ENCODE measurements at regions not wholly inside any gene's neighbourhood (a gene's known extent, or its start where the extent isn't known, plus 50 kb on each side); places are given as distances from the start of the nearest gene placed in this dataset.
"Not testable (repeated sequence)": the region's sequence is repeated elsewhere in the genome, so short reads cannot be mapped to it uniquely, and the experiment has no call there.

- no peak for DNase-seq (ENCODE audit: extremely low read depth, low read depth, low spot score)
Measured at GRCh38 chr10:120108916-120109315, 216.4 kb downstream of the SEC23IP start.

GRCh38 chr10:120109725-120110124, 217.2 kb downstream of the SEC23IP start:
- not testable (repeated sequence) for DNase-seq (ENCODE audit: extremely low read depth, low read depth, low spot score)

GRCh38 chr10:120110196-120110595, 217.7 kb downstream of the SEC23IP start:
- no peak for DNase-seq (ENCODE audit: extremely low read depth, low read depth, low spot score)

DNA sequence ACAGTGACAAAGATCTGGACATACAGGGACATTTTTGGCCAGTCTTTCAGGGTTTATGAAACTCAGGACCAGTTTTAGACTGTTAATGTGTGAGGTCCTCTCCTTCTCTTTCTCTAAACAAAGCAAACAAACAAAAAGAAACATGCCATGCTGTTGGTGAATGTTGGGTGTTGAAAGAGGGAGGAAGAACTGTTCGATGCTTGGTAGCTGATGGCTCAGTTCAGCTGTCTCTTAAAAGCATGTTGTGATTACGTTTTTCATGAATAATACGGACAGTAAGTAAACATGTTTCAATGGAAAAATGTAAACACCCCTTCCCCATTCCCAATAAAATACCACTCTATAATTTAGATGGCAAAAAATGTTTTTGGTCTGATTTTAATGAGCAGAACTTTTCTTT, 219.1 kb downstream of the SEC23IP start:
- no peak for DNase-seq (ENCODE audit: extremely low read depth, low read depth, low spot score)

- no peak for DNase-seq (ENCODE audit: extremely low read depth, low read depth, low spot score)
Measured at GRCh38 chr10:120112809-120113208, 220.3 kb downstream of the SEC23IP start.

DNA sequence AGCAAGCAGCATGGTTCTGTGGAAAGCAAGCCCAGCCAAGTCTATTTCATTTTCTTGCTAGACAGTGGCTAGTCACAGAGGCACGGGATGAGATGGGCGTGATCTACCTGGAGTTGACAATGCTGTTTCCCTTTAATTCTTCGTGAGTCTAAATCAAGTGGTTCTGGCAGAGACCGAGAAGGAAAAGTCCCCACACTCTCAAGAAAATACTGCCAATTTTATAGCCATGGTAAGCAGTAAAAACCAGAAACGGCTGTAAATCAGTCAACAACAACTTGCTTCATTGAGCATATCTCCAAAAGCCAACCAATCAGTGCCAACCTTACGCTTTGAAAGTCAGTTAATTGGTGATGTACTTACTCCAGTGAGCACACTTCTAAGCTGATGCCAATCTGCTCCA, 223.4 kb downstream of the SEC23IP start:
- no peak for DNase-seq (ENCODE audit: extremely low read depth, low read depth, low spot score)

- no peak for DNase-seq (ENCODE audit: extremely low read depth, low read depth, low spot score)
Measured at GRCh38 chr10:120121768-120122167, 229.2 kb downstream of the SEC23IP start.

GRCh38 chr10:120131183-120131582, 238.7 kb downstream of the SEC23IP start:
- DNase-seq (ENCODE audit: extremely low read depth, low read depth, low spot score) = no peak

GRCh38 chr10:120132811-120133210, 240.3 kb downstream of the SEC23IP start:
- DNase-seq (ENCODE audit: extremely low read depth, low read depth, low spot score) = no peak

DNA sequence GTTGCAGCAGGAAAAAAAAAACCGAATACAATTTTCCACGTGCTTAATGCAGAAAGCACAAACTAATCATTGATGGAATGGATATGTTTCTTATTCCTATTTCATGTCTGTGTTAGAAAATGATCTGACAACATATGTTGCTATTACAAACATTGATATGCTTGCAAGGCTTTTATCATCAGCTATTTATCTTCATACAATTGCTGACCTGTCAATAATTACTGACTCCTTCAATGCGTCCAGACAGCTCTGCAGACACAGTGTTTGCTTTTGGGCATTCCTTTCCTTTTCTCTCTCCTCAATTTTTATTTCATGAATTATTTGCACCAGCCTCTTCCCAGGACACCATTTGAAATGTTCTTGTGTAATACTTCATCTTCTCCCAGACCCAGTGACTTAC, 246.2 kb downstream of the SEC23IP start:
- no peak for DNase-seq (ENCODE audit: extremely low read depth, low read depth, low spot score)

- DNase-seq (ENCODE audit: extremely low read depth, low read depth, low spot score) = no peak
Measured at GRCh38 chr10:120145107-120145506, 252.6 kb downstream of the SEC23IP start.

DNA sequence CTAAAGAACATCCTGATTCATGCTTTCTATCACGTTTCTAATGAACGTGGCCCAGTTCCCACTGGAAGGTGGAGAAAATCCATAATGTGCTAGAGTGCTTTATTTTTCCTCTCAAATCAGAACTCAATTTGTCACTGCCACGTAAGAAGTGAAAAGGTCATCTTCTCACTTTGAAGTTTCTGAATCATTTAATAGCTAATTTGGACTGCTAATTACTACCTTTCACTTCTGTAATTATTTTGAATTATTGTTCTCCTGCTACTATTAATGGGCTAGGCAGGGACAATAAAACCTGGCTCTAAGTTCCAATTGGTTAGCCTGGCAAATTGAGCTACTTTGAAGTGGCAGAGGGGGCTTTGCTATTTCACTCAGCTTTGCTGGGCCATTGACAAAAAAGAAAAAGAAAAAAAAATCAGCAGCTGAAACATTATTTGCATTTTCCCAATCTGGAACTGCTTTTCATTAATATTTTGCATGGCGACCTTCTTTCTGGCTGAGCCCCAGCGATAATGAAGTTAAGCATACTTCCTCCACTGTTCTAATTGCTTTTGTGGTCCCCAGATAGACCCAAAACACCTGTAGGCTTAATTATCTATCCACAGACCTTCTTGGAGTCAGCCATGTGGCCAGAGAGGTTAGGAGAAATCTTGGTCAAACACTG, 264.2 kb downstream of the SEC23IP start:
- DNase-seq (ENCODE audit: extremely low read depth, low read depth, low spot score) = no peak

GRCh38 chr10:120161111-120161510, 268.6 kb downstream of the SEC23IP start:
- DNase-seq (ENCODE audit: extremely low read depth, low read depth, low spot score) = no peak

- no peak for DNase-seq (ENCODE audit: extremely low read depth, low read depth, low spot score)
Measured at GRCh38 chr10:120162471-120162870, 269.9 kb downstream of the SEC23IP start.

DNA sequence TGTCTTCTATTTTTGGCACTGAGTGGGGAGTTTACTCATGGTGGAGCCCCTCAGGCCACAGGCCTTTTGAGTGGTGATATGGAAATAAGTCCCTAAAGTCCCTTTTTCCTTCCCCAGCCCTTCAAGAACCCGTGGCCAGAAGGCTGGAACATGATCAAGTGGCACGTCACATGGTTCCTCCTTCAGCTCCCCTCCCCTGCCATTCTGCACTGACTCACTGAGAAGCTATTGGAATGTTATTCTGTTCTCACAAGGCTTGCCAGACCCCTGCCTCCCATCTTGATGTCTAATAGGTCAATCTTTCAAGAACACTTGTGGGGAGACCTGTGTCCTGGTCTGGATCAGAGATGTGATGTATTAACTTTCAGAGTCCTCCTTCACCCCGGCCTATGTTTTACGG, 279.8 kb downstream of the SEC23IP start:
- DNase-seq (ENCODE audit: extremely low read depth, low read depth, low spot score) = no peak

DNA sequence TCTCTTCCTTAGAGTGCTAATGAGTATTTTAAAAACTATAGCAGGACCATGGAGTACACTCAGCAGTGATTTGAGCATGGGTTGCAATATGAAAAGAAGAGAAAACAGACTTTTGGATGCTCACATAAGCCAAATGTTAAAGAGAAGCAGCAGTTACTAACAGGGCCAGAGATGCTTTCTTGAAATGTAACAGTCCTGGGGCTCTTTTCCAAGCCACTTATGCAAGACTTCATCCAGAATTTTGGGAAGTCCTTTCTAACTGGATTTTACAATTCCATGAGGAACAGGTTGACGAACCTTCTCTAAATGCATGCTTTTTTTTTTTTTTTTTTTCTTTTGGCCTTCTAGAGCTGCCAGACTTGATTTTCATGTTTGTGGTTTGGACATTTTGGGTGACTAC, 282.0 kb downstream of the SEC23IP start:
- DNase-seq (ENCODE audit: extremely low read depth, low read depth, low spot score) = no peak

DNA sequence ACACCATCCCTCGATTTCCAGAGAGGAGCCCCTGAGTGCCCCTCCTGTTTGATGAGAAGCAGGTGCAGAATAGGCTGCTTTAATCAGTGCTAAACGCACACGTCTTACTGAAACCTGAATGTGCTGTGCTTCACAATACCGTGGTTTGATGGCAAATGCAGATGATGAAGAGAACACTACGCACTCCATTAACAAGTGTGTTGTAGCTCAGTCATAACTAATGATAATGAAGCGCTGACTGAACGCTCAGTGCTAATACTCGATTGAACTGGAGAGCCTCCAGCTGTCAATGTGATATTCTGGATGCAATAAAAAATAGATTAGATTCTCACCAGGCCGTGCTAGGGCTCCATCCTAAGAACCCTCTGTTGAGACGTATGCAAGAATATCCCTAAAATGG, 279.7 kb upstream of the PLPP4 start:
- DNase-seq (ENCODE audit: extremely low read depth, low read depth, low spot score) = no peak

- no peak for DNase-seq (ENCODE audit: extremely low read depth, low read depth, low spot score)
Measured at GRCh38 chr10:120180160-120180559, 276.9 kb upstream of the PLPP4 start.

DNA sequence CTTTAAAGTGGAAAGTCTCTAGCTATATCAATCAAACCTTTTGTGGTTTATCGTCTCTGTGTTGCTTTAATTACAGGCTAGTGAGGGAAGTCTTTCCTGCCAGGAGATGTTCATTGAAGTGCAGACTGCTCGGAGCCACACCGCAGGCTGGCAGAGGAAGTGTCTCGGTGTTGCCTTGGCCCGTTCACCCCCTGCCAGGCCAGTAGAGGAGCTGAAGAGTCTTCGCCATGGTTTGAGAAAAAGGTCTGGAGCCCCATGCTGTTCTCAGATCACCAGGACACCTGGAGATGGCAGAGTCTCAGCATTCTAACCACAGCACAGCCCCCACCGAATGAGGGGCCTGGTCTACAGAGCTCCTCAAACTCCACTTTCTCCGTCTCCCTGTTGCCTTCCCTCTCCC, 275.9 kb upstream of the PLPP4 start:
- no peak for DNase-seq (ENCODE audit: extremely low read depth, low read depth, low spot score)

GRCh38 chr10:120182431-120182830, 274.6 kb upstream of the PLPP4 start:
- no peak for DNase-seq (ENCODE audit: extremely low read depth, low read depth, low spot score)

DNA sequence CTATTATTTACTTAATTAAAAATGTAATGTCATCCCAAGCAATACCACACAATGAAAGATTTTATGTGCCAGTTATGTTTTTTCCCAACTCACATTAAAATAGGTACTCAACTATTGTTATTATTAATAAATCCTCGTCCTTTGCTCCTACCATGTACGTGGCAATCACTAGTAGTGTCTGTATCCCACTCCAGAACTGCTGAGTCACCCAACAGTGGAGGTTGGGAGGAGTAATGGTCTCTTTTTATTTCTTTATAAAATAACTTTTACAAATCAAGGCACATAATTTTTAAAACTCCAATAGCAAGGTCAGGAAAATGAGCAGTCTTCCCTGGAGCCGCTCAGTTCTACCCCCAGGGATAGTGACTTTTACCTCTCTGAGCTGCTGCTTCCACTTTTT, 273.5 kb upstream of the PLPP4 start:
- no peak for DNase-seq (ENCODE audit: extremely low read depth, low read depth, low spot score)

GRCh38 chr10:120184547-120185337, 272.3 kb upstream of the PLPP4 start:
- no peak for DNase-seq (ENCODE audit: extremely low read depth, low read depth, low spot score)

Measured in glomerular endothelial cell (primary cell).